Left hindlimb (tissue), 1 donor: ENCODE measurements at regions not wholly inside any gene's neighbourhood (a gene's known extent, or its start where the extent isn't known, plus 50 kb on each side); places are given as distances from the start of the nearest gene placed in this dataset.

Experiments used
- DNase-seq: peaks from one replicate; pipeline ENCODE4 v3.0.0-alpha.2; 2018

GRCh38 chr11:131056036-131056435 is 139.8 kb upstream of the SNX19 start:
- no peak for DNase-seq

GRCh38 chr11:131063638-131064037 is 147.4 kb upstream of the SNX19 start:
- no peak for DNase-seq

DNA sequence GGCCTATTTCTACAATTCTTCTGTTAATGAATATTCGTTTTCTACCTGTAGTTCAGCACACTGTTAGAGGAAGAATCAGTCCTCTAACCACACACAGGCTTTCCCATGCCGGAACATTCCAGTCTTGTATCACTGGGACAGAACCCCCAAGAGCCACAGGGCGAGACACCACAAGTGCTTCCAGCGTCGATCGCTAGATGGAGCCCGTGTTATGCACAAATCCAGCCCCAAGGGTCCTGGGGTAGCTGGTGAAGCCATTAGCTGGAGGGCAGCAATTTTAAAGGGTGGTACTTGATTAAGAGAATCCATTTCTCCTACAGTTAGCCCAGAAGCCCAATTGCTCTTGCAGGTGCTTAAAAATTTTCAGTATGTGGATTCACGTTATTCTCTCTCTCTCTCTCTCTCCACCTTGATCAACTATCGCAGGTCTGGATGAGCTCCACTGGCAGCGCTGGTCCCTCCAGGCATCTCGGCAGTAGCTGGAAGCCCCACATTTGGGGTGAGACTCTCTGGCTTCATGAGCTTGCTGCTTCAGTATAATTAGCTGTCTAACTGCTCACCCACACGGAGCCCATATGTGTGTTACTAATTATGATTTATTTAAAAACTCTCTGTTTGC is 148.2 kb upstream of the SNX19 start:
- peak; percentile 65 for DNase-seq

GRCh38 chr11:131065435-131066413 is 149.4 kb upstream of the SNX19 start:
- DNase-seq: no peak

GRCh38 chr11:131066551-131066950 is 150.3 kb upstream of the SNX19 start:
- no peak for DNase-seq

- DNase-seq: no peak
Measured at GRCh38 chr11:131070365-131070764, 154.1 kb upstream of the SNX19 start.

DNA sequence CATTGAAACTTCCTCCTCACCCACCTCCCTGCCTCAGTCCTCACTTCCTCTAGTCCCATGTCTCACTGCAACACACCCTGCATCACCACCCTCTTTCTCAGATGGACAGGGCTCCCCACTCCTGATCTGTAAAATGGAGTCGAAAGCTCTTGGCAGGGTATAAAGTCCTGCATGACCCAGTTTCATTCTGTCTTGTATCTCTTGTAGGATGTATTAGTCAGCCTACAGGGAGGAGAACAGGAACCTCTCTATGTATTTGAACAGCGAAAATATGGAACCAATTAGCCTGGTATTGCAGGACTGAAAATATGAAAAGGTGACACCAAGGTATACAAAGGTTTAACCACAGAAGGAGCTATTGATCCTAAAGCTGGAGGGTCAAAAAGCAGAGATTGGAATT is 156.9 kb upstream of the SNX19 start:
- DNase-seq: no peak

DNA sequence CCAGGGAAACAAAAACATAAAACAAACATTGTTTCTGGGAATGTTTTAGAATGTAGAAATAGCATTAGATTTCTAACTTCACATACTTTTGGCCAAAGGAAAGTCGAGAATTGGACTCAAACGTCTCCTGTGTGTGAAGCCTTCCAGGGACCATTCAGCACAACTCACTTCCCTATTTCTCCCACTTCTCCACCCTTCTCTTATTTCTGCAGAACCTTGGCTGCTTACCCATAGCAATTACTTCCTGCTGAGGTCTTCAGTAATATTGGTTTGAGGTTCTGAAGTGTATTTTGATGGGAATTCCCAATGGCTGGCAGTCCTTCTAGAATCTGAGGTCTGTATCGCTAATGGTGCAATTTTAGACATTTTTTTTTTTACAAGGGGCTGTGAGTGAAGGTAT is 158.3 kb upstream of the SNX19 start:
- DNase-seq: peak; percentile 41

GRCh38 chr11:131077340-131077739 is 161.1 kb upstream of the SNX19 start:
- no peak for DNase-seq

DNA sequence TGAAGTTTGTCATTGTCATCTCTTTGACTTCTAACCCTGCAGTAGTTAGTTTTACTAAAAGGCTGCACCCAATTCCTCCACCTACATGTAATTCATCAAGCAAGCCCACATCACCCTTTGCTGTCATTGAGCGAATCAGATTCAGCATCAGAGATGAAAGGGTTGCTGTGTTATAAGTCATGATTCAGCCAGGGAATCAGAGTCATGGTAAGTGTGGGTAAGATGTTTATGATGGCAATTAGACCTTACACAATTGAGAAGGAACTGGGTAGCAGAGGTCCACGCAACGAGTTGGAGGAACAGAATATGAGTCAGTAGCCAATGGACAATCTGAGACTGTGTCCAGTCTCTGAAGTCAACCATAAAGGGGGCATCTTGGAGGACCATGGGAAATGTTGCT is 162.8 kb upstream of the SNX19 start:
- no peak for DNase-seq

- no peak for DNase-seq
Measured at GRCh38 chr11:131089727-131090245, 173.5 kb upstream of the SNX19 start.

DNA sequence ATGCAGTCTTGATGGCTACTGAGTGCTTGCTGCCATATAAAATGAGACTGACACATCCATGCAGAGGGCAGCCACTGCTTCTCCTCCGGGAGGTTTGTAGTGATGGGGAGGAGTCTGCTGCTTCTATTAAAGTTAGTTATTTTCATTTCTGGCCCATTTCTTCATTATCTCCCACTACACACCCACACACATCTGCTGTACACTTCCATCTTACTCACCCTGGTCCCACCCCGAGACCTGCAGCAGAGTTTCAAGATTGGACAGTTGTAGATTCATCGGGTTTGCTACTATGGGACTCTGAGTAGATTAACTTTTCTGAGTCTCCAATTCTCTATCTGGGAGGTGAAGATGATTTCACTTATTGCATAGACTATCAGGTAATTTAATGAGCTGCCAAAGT is 176.2 kb upstream of the SNX19 start:
- DNase-seq: no peak

DNA sequence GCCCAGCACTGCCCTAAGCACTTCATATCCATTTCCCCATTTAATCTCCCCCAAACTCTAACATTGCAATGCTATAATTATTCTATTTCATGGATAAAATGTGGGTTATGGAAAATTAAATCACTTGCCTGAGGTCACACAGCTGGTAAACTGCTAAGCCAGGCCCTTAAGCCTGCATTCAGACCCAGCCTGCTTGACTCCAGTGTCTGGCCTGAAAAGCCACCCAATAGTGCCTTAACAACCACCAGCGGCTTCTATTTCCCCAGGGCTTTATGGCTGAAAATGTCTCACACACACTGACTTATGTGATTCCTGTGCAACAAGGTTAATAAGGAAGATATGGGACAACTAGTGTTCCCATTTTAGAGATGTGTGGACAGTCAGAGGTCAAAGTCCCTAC is 178.5 kb upstream of the SNX19 start:
- DNase-seq: no peak

GRCh38 chr11:131095511-131096185 is 179.4 kb upstream of the SNX19 start:
- DNase-seq: no peak

GRCh38 chr11:131099013-131099412 is 182.7 kb upstream of the SNX19 start:
- no peak for DNase-seq

DNA sequence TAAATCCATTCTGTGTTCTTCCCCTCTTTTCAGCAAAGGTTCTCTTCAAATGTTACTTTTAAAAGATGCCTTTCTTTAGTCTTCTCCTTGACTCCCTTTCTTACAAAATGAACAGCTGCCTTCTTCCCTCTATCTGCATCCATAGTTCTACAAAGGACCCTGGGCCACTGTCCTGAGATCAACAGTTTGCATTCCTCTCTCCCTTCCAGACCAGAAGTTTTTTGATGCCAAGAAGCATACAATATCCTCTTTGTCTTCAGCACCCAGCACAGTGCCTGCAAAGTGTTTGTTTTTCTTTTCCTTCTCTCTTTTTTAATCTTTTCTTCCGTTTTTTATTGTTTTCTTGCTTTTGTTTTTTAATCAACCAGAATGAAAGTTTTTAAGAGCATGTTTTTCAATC is 183.5 kb upstream of the SNX19 start:
- no peak for DNase-seq

DNA sequence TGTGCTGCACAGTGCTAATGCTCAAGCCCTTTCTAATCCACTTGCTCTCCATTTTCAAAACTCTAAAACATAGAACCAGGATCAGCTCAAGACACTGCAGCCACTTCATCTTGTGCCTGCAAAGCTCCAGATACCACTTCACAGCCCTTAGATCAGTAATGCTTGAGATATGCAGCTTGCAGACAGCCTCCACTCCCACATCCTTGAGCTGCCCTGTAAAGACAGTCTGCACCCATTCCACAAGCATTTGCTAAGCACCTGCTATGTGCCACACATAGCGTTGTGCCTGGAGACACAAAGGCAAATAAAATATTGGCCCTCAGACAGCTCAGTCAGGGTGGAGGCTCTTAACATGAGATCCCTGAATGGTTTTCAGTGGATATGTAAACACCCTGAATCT is 192.5 kb upstream of the SNX19 start:
- no peak for DNase-seq

DNA sequence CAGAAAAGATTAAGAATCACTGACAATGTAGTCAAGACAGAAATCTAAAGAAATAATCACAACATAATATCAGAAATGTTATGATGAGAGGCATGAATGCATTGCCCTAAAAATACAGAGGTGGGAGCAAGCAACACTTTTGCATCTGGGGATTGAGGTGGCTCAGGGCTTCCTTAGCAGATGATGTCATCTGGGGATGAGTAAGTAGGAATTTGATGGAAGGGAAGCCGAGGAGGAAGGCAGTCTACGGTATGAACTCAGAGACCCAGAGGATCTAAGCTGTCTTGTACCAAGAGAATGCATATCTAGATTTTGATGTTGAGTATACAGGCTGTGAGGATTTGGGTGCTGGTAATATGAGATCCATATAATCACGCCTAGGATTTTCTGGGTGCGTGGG is 193.0 kb upstream of the SNX19 start:
- no peak for DNase-seq

DNA sequence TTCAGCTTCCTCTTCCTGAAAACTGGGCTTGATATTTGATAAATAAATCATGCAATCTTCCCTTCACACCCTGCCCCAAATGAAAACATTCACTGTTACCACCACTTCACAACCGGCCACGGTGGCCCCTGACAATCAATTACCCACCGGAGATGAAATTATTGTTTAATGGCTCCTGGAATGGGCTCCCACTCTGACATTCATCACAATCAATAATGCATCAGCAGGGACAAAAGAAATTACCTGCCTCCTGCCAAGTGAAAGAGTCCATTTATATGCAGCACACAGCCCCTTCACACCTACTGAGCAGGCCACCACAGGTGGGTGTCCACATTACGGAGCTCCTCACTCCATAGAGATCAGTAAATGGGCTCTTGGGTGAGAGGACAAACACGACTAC is 193.5 kb upstream of the SNX19 start:
- DNase-seq: no peak

GRCh38 chr11:131111775-131112174 is 195.5 kb upstream of the SNX19 start:
- DNase-seq: no peak

GRCh38 chr11:131118247-131118646 is 202.0 kb upstream of the SNX19 start:
- DNase-seq: no peak

DNA sequence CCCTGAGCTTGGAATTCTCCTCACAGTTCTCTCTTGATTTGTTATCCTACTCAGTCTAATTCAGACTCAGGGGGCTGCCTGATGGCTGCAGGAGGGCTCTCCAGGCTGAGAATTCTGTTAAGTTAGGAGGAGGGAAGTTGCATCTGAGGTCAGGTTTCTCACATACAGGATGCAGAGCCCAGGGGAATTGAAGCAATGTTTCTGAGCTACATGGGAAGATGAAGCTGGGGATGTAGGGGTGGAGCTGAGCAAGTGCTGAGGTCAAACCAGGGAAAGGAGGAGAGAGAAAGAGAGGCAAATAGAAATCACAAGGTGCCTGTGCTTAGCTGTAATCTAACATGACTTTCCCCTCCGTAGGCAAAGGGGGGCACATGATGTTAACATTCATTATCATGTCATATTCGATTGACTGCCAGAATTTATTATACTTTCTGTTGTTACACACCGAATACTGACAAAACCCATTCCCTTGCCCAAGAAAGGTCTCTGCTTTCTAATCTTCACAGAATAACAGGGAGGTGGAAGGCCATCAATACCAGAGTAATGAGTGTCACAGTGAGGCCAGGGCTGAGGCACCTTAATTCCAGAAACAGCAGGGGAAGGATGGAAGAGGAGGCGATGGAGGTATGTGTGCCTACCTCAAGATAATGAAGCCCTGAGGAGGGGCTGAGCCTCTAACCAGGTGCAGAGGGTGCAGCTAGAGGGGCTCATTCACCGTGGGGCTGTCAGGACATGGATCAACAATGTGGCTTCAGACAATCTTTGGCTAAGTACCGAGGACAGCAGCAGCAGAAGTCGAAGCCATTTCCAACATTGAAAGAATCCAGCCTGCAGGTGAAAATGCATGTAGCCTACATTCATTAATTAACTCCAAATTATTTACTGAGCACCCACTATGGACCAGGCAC is 205.4 kb upstream of the SNX19 start:
- DNase-seq: no peak
